Kidney (tissue), 13 donors: ENCODE measurements at regions not wholly inside any gene's neighbourhood (a gene's known extent, or its start where the extent isn't known, plus 50 kb on each side); places are given as distances from the start of the nearest gene placed in this dataset.

ENCODE experiments used
- DNase-seq, 5 donors: peaks; one replicate each; pipeline ENCODE4 v3.0.0-alpha.2; 2013 to 2020
- FAIRE-seq: peaks from 2 replicates; lab custom pipeline; 2012; peaks lifted over from hg19 to GRCh38; lab: Jason Lieb, UNC
- H3K27ac ChIP-seq, 2 donors: one replicate each; pipeline ENCODE4 v1.7.0; 2013; ENCODE audit warnings: low read depth in 2 of 2, low read length in 2 of 2, inconsistent platforms in 1 of 2
- H3K27me3 ChIP-seq: one replicate; pipeline ENCODE4 v1.7.1; 2013; ENCODE audit warnings: low read length, inconsistent platforms; ENCODE audit not compliant: control insufficient read depth, insufficient read depth
- H3K36me3 ChIP-seq, 3 donors: one replicate each; pipeline versions ENCODE4 v1.7.0 to v1.7.1; 2013; ENCODE audit warnings: low read length in 3 of 3, control low read depth in 1 of 3, inconsistent platforms in 1 of 3; ENCODE audit not compliant: insufficient read depth in 3 of 3, control insufficient read depth in 2 of 3
- H3K4me1 ChIP-seq, 3 donors: one replicate each; pipeline versions ENCODE4 v1.7.0 to v1.7.1; 2013; ENCODE audit warnings: low read length in 3 of 3, inconsistent platforms in 1 of 3, low read depth in 1 of 3; ENCODE audit not compliant: control insufficient read depth in 2 of 3, insufficient read depth in 2 of 3
- H3K4me3 ChIP-seq, 3 donors: one replicate each; pipeline versions ENCODE4 v1.7.0 to v1.8.1; 2013; ENCODE audit warnings: low read length in 3 of 3, control low read depth in 1 of 3, inconsistent platforms in 1 of 3
- H3K9ac ChIP-seq, 3 donors: one replicate each; pipeline versions ENCODE4 v1.7.0 to v1.7.1; 2013; ENCODE audit warnings: low read length in 3 of 3, control low read depth in 1 of 3, inconsistent platforms in 1 of 3
- H3K9me3 ChIP-seq, 3 donors: one replicate each; pipeline versions ENCODE4 v1.7.0 to v1.7.1; 2013; ENCODE audit warnings: low read length in 3 of 3, control low read depth in 1 of 3, inconsistent platforms in 1 of 3; ENCODE audit not compliant: control insufficient read depth in 2 of 3, insufficient read depth in 1 of 3
- CTCF ChIP-seq: IDR thresholded peaks from 3 replicates; pipeline ENCODE4 v1.5.1; 2012; ENCODE audit warnings: mild to moderate bottlenecking, moderate library complexity, borderline replicate concordance; ENCODE audit not compliant: insufficient read depth; ENCODE audit errors: extremely low read depth
- intact Hi-C: fragments of 100-400 bp; cut with DNase I; formaldehyde crosslinking; loops from one replicate; pipeline ENCODE4 v1.11.1; 2022
- donor health status: control.
- donor health status: control.
- donor health status: control.
- donor health status: control.
- donor health status: control.
- donor health status: DM: yes; HTN: yes; CAD: no.
- donor health status: Normal renal cell carcinoma (clear cell type).

GRCh38 chr17:27981978-27982377, 60.5 kb upstream of the NLK start:
- TF ChIP-seq CTCF, result no peak
- no peak overlapping the region for H3K4me3 ChIP-seq
- H3K4me1 ChIP-seq, result peaks cover 0 to 10% (median 9%) of the 10 kb centered on the region in 3 donors
- no peak overlapping the region for H3K27ac ChIP-seq
- no peaks in the 10 kb centered on the region for H3K36me3 ChIP-seq
- H3K27me3 ChIP-seq, result no peaks in the 10 kb centered on the region
- intact Hi-C loops, result no loop called here
- no peak for DNase-seq
- no peak overlapping the region for H3K9ac ChIP-seq
- no peak for FAIRE-seq
- H3K9me3 ChIP-seq, result no peaks in the 10 kb centered on the region

GRCh38 chr17:27982688-27983087, 59.8 kb upstream of the NLK start:
- intact Hi-C loops, result no loop called here
- H3K4me1 ChIP-seq, result peaks cover 0 to 10% (median 9%) of the 10 kb centered on the region in 3 donors
- no peak overlapping the region for H3K9ac ChIP-seq
- H3K36me3 ChIP-seq, result no peaks in the 10 kb centered on the region
- no peak for DNase-seq
- no peaks in the 10 kb centered on the region for H3K27me3 ChIP-seq
- no peak for TF ChIP-seq CTCF
- H3K9me3 ChIP-seq, result no peaks in the 10 kb centered on the region
- H3K4me3 ChIP-seq, result no peak overlapping the region
- no peak overlapping the region for H3K27ac ChIP-seq
- no peak for FAIRE-seq

- Histone ChIP-seq H3K27ac (peak overlapping the region in 1 of 2 donors; percentile 5), H3K36me3 (no peaks in the 10 kb centered on the region), H3K4me3 (no peak overlapping the region), H3K9ac (no peak overlapping the region), H3K27me3 (no peaks in the 10 kb centered on the region), H3K4me1 (peaks cover 0 to 10% (median 9%) of the 10 kb centered on the region in 3 donors), H3K9me3 (no peaks in the 10 kb centered on the region)
- intact Hi-C loops, result no loop called here
- no peak for TF ChIP-seq CTCF
- FAIRE-seq (no peak), DNase-seq (no peak)
Observed at GRCh38 chr17:27983853-27984252, 58.6 kb upstream of the NLK start.

- Histone ChIP-seq H3K4me3 (peak overlapping the region in 1 of 3 donors; percentile 3), H3K36me3 (no peaks in the 10 kb centered on the region), H3K27ac (peak overlapping the region in 1 of 2 donors; percentile 5), H3K27me3 (no peaks in the 10 kb centered on the region), H3K4me1 (peaks cover 0 to 10% (median 9%) of the 10 kb centered on the region in 3 donors), H3K9ac (no peak overlapping the region), H3K9me3 (no peaks in the 10 kb centered on the region)
- intact Hi-C loops, result no loop called here
- no peak for TF ChIP-seq CTCF
- FAIRE-seq, result no peak
- no peak for DNase-seq
Observed at GRCh38 chr17:27984404-27984803, 58.1 kb upstream of the NLK start.
